HepG2 (cell line): ENCODE measurements at regions not wholly inside any gene's neighbourhood (a gene's known extent, or its start where the extent isn't known, plus 50 kb on each side); places are given as distances from the start of the nearest gene placed in this dataset.

Source experiments
- ATAC-seq: fragments of 200-7000 bp; cut with Tn5 transposase; 3 replicates; pipeline ENCODE4 v1.9.1; 2020; ENCODE audit warnings: mild to moderate bottlenecking, moderate library complexity
- BruUV-seq: library from RNA; stranded (reverse); fragments of 400-500 nt; replicated peaks from 2 replicates; lab custom pipeline; 2021; lab: Mats Ljungman, UMichigan
- CTCF ChIA-PET: fragments of 300-600 bp; formaldehyde crosslinking; extraction: SDS; loops from one replicate; lab custom pipeline; 2021; ENCODE audit warnings: low total read pairs, inconsistent platforms, low intra/inter-chr PET ratio; lab: Yijun Ruan, JAX
- POLR2A ChIA-PET: fragments of 350-600 bp; sonication (Branson Sonifier 250); formaldehyde crosslinking; loops from one replicate; lab custom pipeline; 2020; ENCODE audit warnings: antibody characterized with exemption, inconsistent platforms; lab: Yijun Ruan, JAX
- DNase-seq: peaks from one replicate; pipeline ENCODE4 v3.0.0-alpha.2; 2015; ENCODE audit warnings: low spot score
- FAIRE-seq: peaks from 3 replicates; lab custom pipeline; 2011; peaks lifted over from hg19 to GRCh38; lab: Jason Lieb, UNC
- H2AFZ ChIP-seq: one replicate; pipeline ENCODE4 v1.6.1; 2011; ENCODE audit warnings: low read length, inconsistent platforms
- H3K27ac ChIP-seq: fragments of 300-600 bp; 3 replicates; pipeline ENCODE4 v1.8.0; 2011; ENCODE audit warnings: mixed run types, mild to moderate bottlenecking, mixed read lengths, low read length, inconsistent platforms; ENCODE audit not compliant: insufficient read depth; ENCODE audit errors: extremely low read length
- H3K27me3 ChIP-seq, 2 experiments: fragments of 200-600 bp in 1 of 2; 2 replicates in 1 of 2; 3 replicates in 1 of 2; pipeline versions ENCODE4 v1.6.0 to v1.8.0; 2011; ENCODE audit warnings: low read length in 2 of 2, mild to moderate bottlenecking in 2 of 2, moderate library complexity in 2 of 2, inconsistent platforms in 1 of 2; ENCODE audit not compliant: insufficient read depth in 2 of 2, control insufficient read depth in 1 of 2
- H3K36me3 ChIP-seq, 2 experiments: fragments of 200-600 bp in 1 of 2; replicated peaks in 1 of 2; 2 replicates in 1 of 2; 3 replicates in 1 of 2; pipeline versions ENCODE4 v1.5.1 to v1.8.0; 2011; ENCODE audit warnings: low read length in 2 of 2, inconsistent platforms in 1 of 2; ENCODE audit not compliant: insufficient read depth in 2 of 2, control insufficient read depth in 1 of 2
- H3K4me1 ChIP-seq: 2 replicates; pipeline ENCODE4 v1.5.1; 2012; ENCODE audit warnings: low read length, inconsistent platforms; ENCODE audit not compliant: insufficient read depth
- H3K4me2 ChIP-seq: 2 replicates; pipeline ENCODE4 v1.6.0; 2011; ENCODE audit warnings: low read depth, low read length, inconsistent platforms
- H3K4me3 ChIP-seq, 3 experiments: fragments of 200-600 bp in 1 of 3; sonication (generic), shearing (Covaris generic) in 1 of 3; replicated peaks in 1 of 3; 2 replicates each; pipeline ENCODE4 v1.5.1; 2011 to 2016; ENCODE audit warnings: low read length in 3 of 3, inconsistent platforms in 2 of 3, low read depth in 2 of 3, mild to moderate bottlenecking in 2 of 3, control low read depth in 1 of 3, mixed read lengths in 1 of 3; ENCODE audit not compliant: insufficient read depth in 1 of 3
- H3K79me2 ChIP-seq: one replicate; pipeline ENCODE4 v1.6.1; 2011; ENCODE audit warnings: low read length, inconsistent platforms; ENCODE audit not compliant: insufficient read depth
- H3K9ac ChIP-seq: 2 replicates; pipeline ENCODE4 v1.6.0; 2011; ENCODE audit warnings: mild to moderate bottlenecking, low read depth, low read length, inconsistent platforms; ENCODE audit not compliant: insufficient read depth
- H3K9me3 ChIP-seq: 2 replicates; pipeline ENCODE4 v1.5.1; 2012; ENCODE audit warnings: mild to moderate bottlenecking, low read length
- H4K20me1 ChIP-seq: 2 replicates; pipeline ENCODE4 v1.6.0; 2011; ENCODE audit warnings: inconsistent platforms, mild to moderate bottlenecking, low read length, moderate library complexity; ENCODE audit not compliant: insufficient read depth
- CCAR2 ChIP-seq: fragments of 200-400 bp; formaldehyde crosslinking; optimal IDR thresholded peaks from 2 replicates; pipeline ENCODE3; 2018; ENCODE audit warnings: low read depth, mild to moderate bottlenecking, low read length, moderate library complexity
- NBN ChIP-seq: fragments of 450-650 bp; conservative IDR thresholded peaks from 2 replicates; pipeline ENCODE4 v1.6.1; 2017
- POLR2G ChIP-seq: fragments of 200-400 bp; formaldehyde crosslinking; IDR thresholded peaks from 2 replicates; pipeline ENCODE4 v1.6.1; 2018; ENCODE audit warnings: mild to moderate bottlenecking, low read depth, low read length, moderate library complexity
- RXRA ChIP-seq: sonication (generic); formaldehyde crosslinking; IDR thresholded peaks from 2 replicates; pipeline ENCODE4 v1.5.1; 2020; ENCODE audit warnings: missing genetic modification reagents
- SYNCRIP ChIP-seq: fragments of 200-400 bp; formaldehyde crosslinking; IDR thresholded peaks from 2 replicates; pipeline ENCODE4 v1.6.1; 2018; ENCODE audit warnings: mild to moderate bottlenecking, low read depth, low read length; ENCODE audit not compliant: insufficient read depth
- TBX3 ChIP-seq: fragments of 450-650 bp; IDR thresholded peaks from 2 replicates; pipeline ENCODE4 v1.6.1; 2017; ENCODE audit warnings: antibody characterized with exemption, mild to moderate bottlenecking, inconsistent platforms, borderline replicate concordance
- ZFP36L1 ChIP-seq: sonication (generic); formaldehyde crosslinking; IDR thresholded peaks from 2 replicates; pipeline ENCODE4 v1.8.0; 2022; ENCODE audit warnings: mild to moderate bottlenecking, missing genetic modification reagents, moderate library complexity
- WGBS: methylation state at CpG from one replicate; pipeline ENCODE4 v1.1.6; 2017; ENCODE audit warnings: low lambda C conversion rate; 5-methylcytosine and 5-hydroxymethylcytosine counted together
- in situ Hi-C: cut with HindIII; loops from 2 replicates; pipeline ENCODE4 v1.10.0; 2017; ENCODE audit warnings: low pct_unique_long_range_greater_than_20kb; ENCODE audit not compliant: extremely low pct_ligation_motif_present
- intact Hi-C: fragments of 100-400 bp; cut with micrococcal nuclease; formaldehyde crosslinking; loops from one replicate; pipeline ENCODE4 v1.10.0; 2022; ENCODE audit not compliant: unreplicated experiment
- TF ChIP-seq, protein P1 (sequence below): sonication (generic); formaldehyde crosslinking; IDR thresholded peaks from 2 replicates; pipeline ENCODE4 v1.5.1; 2020; ENCODE audit warnings: mild to moderate bottlenecking, missing genetic modification reagents, borderline replicate concordance
- TF ChIP-seq, protein P2 (sequence below): IDR thresholded peaks from 2 replicates; pipeline ENCODE4 v1.6.1; 2016; ENCODE audit warnings: missing compliant biosample characterization, missing genetic modification reagents, borderline replicate concordance
- TF ChIP-seq, protein P3 (sequence below): sonication (generic); formaldehyde crosslinking; IDR thresholded peaks from 2 replicates; pipeline ENCODE4 v1.8.0; 2022; ENCODE audit warnings: low read depth, missing genetic modification reagents

GRCh38 chr4:123465416-123465815, 68.8 kb downstream of the SPRY1 start:
- H3K36me3 ChIP-seq: no peaks in the 10 kb centered on the region
- POLR2A ChIA-PET: no interaction called here
- no peak overlapping the region for H3K4me3 ChIP-seq
- intact Hi-C loops (no loop called here), in situ Hi-C loops (no loop called here)
- H3K4me1 ChIP-seq: 0 out of 2 replicates have a peak, but pooled peaks cover 4% of the 10 kb centered on the region
- no peak overlapping the region for H2AFZ ChIP-seq
- no peaks in the 10 kb centered on the region for H3K27me3 ChIP-seq
- no peak overlapping the region for H3K27ac ChIP-seq
- no TSS peak for BruUV-seq
- CTCF ChIA-PET: no interaction called here
- TF ChIP-seq NBN (no peak), ZFP36L1 (CRISPR knock-in tag) (no peak), RXRA (no peak), CCAR2 (no peak), TBX3 (no peak), SYNCRIP (no peak), POLR2G (no peak)
- TF ChIP-seq, protein P1, sequence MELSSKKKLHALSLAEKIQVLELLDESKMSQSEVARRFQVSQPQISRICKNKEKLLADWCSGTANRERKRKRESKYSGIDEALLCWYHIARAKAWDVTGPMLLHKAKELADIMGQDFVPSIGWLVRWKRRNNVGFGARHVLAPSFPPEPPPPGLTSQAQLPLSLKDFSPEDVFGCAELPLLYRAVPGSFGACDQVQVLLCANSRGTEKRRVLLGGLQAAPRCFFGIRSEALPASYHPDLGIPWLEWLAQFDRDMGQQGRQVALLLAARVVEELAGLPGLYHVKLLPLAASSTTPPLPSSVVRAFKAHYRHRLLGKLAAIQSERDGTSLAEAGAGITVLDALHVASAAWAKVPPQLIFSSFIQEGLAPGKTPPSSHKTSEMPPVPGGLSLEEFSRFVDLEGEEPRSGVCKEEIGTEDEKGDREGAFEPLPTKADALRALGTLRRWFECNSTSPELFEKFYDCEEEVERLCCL: no peak
- TF ChIP-seq, protein P2, sequence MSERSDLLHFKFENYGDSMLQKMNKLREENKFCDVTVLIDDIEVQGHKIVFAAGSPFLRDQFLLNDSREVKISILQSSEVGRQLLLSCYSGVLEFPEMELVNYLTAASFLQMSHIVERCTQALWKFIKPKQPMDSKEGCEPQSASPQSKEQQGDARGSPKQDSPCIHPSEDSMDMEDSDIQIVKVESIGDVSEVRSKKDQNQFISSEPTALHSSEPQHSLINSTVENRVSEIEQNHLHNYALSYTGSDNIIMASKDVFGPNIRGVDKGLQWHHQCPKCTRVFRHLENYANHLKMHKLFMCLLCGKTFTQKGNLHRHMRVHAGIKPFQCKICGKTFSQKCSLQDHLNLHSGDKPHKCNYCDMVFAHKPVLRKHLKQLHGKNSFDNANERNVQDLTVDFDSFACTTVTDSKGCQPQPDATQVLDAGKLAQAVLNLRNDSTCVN (CRISPR knock-in tag): no peak
- TF ChIP-seq, protein P3, sequence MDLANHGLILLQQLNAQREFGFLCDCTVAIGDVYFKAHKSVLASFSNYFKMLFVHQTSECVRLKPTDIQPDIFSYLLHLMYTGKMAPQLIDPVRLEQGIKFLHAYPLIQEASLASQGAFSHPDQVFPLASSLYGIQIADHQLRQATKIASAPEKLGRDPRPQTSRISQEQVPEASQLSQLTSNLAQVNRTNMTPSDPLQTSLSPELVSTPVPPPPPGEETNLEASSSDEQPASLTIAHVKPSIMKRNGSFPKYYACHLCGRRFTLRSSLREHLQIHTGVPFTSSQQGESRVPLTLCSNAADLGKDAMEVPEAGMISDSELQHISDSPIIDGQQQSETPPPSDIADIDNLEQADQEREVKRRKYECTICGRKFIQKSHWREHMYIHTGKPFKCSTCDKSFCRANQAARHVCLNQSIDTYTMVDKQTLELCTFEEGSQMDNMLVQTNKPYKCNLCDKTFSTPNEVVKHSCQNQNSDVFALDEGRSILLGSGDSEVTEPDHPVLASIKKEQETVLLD (CRISPR knock-in tag): no peak
- WGBS: 81% methylated on average over 5 of the region's 6 CpGs
- FAIRE-seq (no peak), ATAC-seq (no peak), DNase-seq (no peak)
- no peaks in the 10 kb centered on the region for H3K79me2 ChIP-seq
- no peak overlapping the region for H3K4me2 ChIP-seq
- no peaks in the 10 kb centered on the region for H4K20me1 ChIP-seq
- no peaks in the 10 kb centered on the region for H3K9me3 ChIP-seq
- H3K9ac ChIP-seq: no peak overlapping the region
